NAMALWA (cell line): ENCODE measurements at regions not wholly inside any gene's neighbourhood (a gene's known extent, or its start where the extent isn't known, plus 50 kb on each side); places are given as distances from the start of the nearest gene placed in this dataset.

Experiments used
- DNase-seq: peaks from one replicate; pipeline ENCODE4 v3.0.0-alpha.2; 2015; ENCODE audit warnings: low spot score

- no peak for DNase-seq
These were observed 115.7 kb upstream of the P2RY1 start for GRCh38 chr3:152719264-152719663.

- DNase-seq, result no peak
These were observed 113.8 kb upstream of the P2RY1 start for GRCh38 chr3:152720951-152721718.

- no peak for DNase-seq
These were observed 110.7 kb upstream of the P2RY1 start for GRCh38 chr3:152724270-152724669.

GRCh38 chr3:152728231-152728980 is 106.5 kb upstream of the P2RY1 start:
- DNase-seq, result no peak

GRCh38 chr3:152729906-152730305 is 105.0 kb upstream of the P2RY1 start:
- no peak for DNase-seq

- DNase-seq, result no peak
These were observed 103.4 kb upstream of the P2RY1 start for GRCh38 chr3:152731511-152731910.

GRCh38 chr3:152733584-152734119 is 101.3 kb upstream of the P2RY1 start:
- no peak for DNase-seq

GRCh38 chr3:152737021-152737908 is 97.7 kb upstream of the P2RY1 start:
- DNase-seq, result no peak

GRCh38 chr3:152738656-152739055 is 96.3 kb upstream of the P2RY1 start:
- DNase-seq, result no peak

- no peak for DNase-seq
These were observed 92.3 kb upstream of the P2RY1 start for GRCh38 chr3:152742368-152743347.

GRCh38 chr3:152745646-152746045 is 89.3 kb upstream of the P2RY1 start:
- DNase-seq, result no peak

GRCh38 chr3:152754303-152754702 is 80.6 kb upstream of the P2RY1 start:
- no peak for DNase-seq

- DNase-seq, result no peak
These were observed 78.1 kb upstream of the P2RY1 start for GRCh38 chr3:152756807-152757206.

- no peak for DNase-seq
These were observed 74.8 kb upstream of the P2RY1 start for GRCh38 chr3:152760024-152760563.

GRCh38 chr3:152760591-152760990 is 74.3 kb upstream of the P2RY1 start:
- DNase-seq, result no peak

GRCh38 chr3:152768478-152768877 is 66.5 kb upstream of the P2RY1 start:
- DNase-seq, result no peak

- DNase-seq, result no peak
These were observed 65.4 kb upstream of the P2RY1 start for GRCh38 chr3:152769523-152769922.

GRCh38 chr3:152770296-152770695 is 64.6 kb upstream of the P2RY1 start:
- DNase-seq, result no peak

GRCh38 chr3:152771120-152771519 is 63.8 kb upstream of the P2RY1 start:
- no peak for DNase-seq

- no peak for DNase-seq
These were observed 62.2 kb upstream of the P2RY1 start for GRCh38 chr3:152772674-152773225.
